NT2/D1 (cell line): ENCODE measurements at regions not wholly inside any gene's neighbourhood (a gene's known extent, or its start where the extent isn't known, plus 50 kb on each side); places are given as distances from the start of the nearest gene placed in this dataset.

ENCODE experiments used
- DNase-seq: peaks from one replicate; pipeline ENCODE4 v3.0.0-alpha.2; 2011; ENCODE audit warnings: low read depth, low spot score
- H3K27me3 ChIP-seq: 2 replicates; pipeline ENCODE4 v1.6.0; 2011; ENCODE audit warnings: mild to moderate bottlenecking; ENCODE audit not compliant: insufficient read length, insufficient read depth
- H3K36me3 ChIP-seq: 2 replicates; pipeline ENCODE4 v1.6.1; 2011; ENCODE audit warnings: mild to moderate bottlenecking, low read length, mixed read lengths; ENCODE audit not compliant: insufficient read depth, insufficient read length
- H3K4me1 ChIP-seq: 2 replicates; pipeline ENCODE4 v1.5.1; 2011; ENCODE audit not compliant: insufficient read depth, insufficient read length
- H3K4me3 ChIP-seq: 2 replicates; pipeline ENCODE4 v1.5.1; 2011; ENCODE audit warnings: low read depth; ENCODE audit not compliant: insufficient read length
- H3K9ac ChIP-seq: 2 replicates; pipeline ENCODE4 v1.6.0; 2011; ENCODE audit warnings: low read depth; ENCODE audit not compliant: insufficient read length
- H3K9me3 ChIP-seq: 2 replicates; pipeline ENCODE4 v1.5.1; 2011; ENCODE audit warnings: mild to moderate bottlenecking, low read length; ENCODE audit not compliant: insufficient read depth
- SUZ12 ChIP-seq: IDR thresholded peaks from 2 replicates; pipeline ENCODE4 v1.6.1; 2011; ENCODE audit not compliant: insufficient read length, insufficient read depth; ENCODE audit errors: extremely low read depth
- YY1 ChIP-seq: IDR thresholded peaks from 2 replicates; pipeline ENCODE4 v1.6.1; 2011; ENCODE audit not compliant: insufficient read length, insufficient read depth
- ZNF274 ChIP-seq: IDR thresholded peaks from 2 replicates; pipeline ENCODE4 v1.6.1; 2011; ENCODE audit warnings: mild to moderate bottlenecking, low read depth, low read length

GRCh38 chr3:31373681-31374080 lies 159.0 kb upstream of the STT3B start:
- H3K9ac ChIP-seq: no peak overlapping the region
- H3K9me3 ChIP-seq: no peaks in the 10 kb centered on the region

GRCh38 chr3:31377045-31377642 lies 155.6 kb upstream of the STT3B start:
- H3K9ac ChIP-seq: no peak overlapping the region
- H3K4me1 ChIP-seq: no peaks in the 10 kb centered on the region
- DNase-seq: no peak
- H3K27me3 ChIP-seq: no peaks in the 10 kb centered on the region
- TF ChIP-seq ZNF274 (no peak), SUZ12 (no peak), YY1 (no peak)
- no peaks in the 10 kb centered on the region for H3K36me3 ChIP-seq
- no peaks in the 10 kb centered on the region for H3K9me3 ChIP-seq
- H3K4me3 ChIP-seq: no peak overlapping the region

More at GRCh38 chr3:31373681-31374080, 159.0 kb upstream of the STT3B start:
- TF ChIP-seq ZNF274 (no peak), SUZ12 (no peak), YY1 (no peak)
- no peak for DNase-seq
- Histone ChIP-seq H3K36me3 (no peaks in the 10 kb centered on the region), H3K4me1 (no peaks in the 10 kb centered on the region), H3K27me3 (no peaks in the 10 kb centered on the region), H3K4me3 (no peak overlapping the region)

DNA sequence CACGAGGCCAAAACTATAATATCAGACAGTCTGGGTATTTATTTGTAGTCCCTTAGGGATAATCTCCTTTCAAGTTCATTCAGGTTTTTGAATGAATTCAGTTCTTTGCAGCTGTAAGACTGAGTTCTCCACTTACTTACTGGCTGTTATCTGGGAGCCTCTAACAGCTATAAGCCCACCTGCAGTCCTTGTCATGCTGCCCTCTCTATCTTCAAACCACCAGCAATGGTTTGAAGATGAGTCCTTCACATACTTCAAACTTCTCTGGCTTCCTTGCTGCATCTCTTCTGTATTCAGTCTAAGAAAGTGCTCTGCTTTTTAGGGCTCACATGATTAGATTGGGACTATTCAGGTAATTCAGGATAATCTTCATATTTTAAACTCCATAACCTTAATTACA lies 154.5 kb upstream of the STT3B start:
- H3K36me3 ChIP-seq: no peaks in the 10 kb centered on the region
- DNase-seq: no peak
- no peak overlapping the region for H3K4me3 ChIP-seq
- H3K4me1 ChIP-seq: no peaks in the 10 kb centered on the region
- H3K9me3 ChIP-seq: no peaks in the 10 kb centered on the region
- no peak for TF ChIP-seq ZNF274
- TF ChIP-seq YY1: no peak
- no peak overlapping the region for H3K9ac ChIP-seq
- no peaks in the 10 kb centered on the region for H3K27me3 ChIP-seq

DNA sequence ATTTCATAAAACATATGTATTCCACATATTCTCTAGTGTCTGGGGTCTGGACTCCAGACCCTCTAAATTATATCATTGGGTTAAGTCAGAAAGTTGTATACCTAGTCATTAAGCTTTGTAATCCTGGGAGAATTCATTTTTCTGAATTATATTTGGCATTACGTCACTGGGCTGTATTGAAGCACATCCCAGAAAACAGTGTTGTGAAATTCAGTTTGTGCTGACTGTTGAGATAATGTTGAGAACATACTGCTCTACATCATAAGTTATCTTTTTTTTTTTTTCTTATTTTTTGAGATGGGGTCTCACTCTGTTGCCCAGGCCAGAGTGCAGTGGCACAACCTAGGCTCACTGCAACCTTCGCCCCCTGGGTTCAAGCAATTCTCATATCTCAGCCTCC lies 153.1 kb upstream of the STT3B start:
- no peaks in the 10 kb centered on the region for H3K36me3 ChIP-seq
- no peak for DNase-seq
- no peaks in the 10 kb centered on the region for H3K27me3 ChIP-seq
- TF ChIP-seq SUZ12 (no peak), ZNF274 (no peak), YY1 (no peak)
- H3K9ac ChIP-seq: no peak overlapping the region
- no peaks in the 10 kb centered on the region for H3K4me1 ChIP-seq
- no peak overlapping the region for H3K4me3 ChIP-seq
- no peaks in the 10 kb centered on the region for H3K9me3 ChIP-seq

DNA sequence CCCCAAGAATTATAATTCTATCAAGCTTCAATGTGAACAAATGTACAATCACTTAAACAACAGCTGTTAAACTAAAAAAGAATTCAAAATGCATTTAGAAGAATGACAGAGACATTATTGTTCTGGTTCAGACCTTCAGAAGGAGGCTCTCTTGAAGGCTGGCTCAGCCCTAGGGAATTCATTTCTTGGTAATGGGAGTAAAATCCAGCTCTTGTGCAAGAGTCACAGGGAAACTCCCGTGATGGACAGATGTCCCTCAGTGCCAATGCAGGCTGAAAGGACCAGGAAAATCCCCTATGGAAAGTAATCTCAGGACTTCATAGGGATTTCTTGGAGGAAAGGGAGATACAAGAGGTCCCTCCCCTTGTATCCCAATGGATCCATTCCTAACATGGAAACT lies 149.9 kb upstream of the STT3B start:
- DNase-seq: no peak
- Histone ChIP-seq H3K9me3 (peaks cover 16% of the 10 kb centered on the region), H3K36me3 (no peaks in the 10 kb centered on the region), H3K9ac (no peak overlapping the region), H3K4me3 (no peak overlapping the region), H3K27me3 (no peaks in the 10 kb centered on the region), H3K4me1 (no peaks in the 10 kb centered on the region)
- no peak for TF ChIP-seq ZNF274
- TF ChIP-seq SUZ12: no peak
- no peak for TF ChIP-seq YY1

- no peak for TF ChIP-seq YY1
- no peak overlapping the region for H3K4me3 ChIP-seq
- H3K9me3 ChIP-seq: peaks cover 16% of the 10 kb centered on the region
- H3K9ac ChIP-seq: no peak overlapping the region
- no peaks in the 10 kb centered on the region for H3K36me3 ChIP-seq
- DNase-seq: no peak
- H3K4me1 ChIP-seq: no peaks in the 10 kb centered on the region
- H3K27me3 ChIP-seq: no peaks in the 10 kb centered on the region
Measured at GRCh38 chr3:31384117-31384516, 148.6 kb upstream of the STT3B start.

- TF ChIP-seq SUZ12: no peak
- TF ChIP-seq ZNF274: no peak
- peaks cover 5% of the 10 kb centered on the region for H3K4me1 ChIP-seq
- no peak for DNase-seq
- H3K36me3 ChIP-seq: no peaks in the 10 kb centered on the region
- peaks cover 16% of the 10 kb centered on the region for H3K9me3 ChIP-seq
- H3K27me3 ChIP-seq: peaks cover 12% of the 10 kb centered on the region
- H3K9ac ChIP-seq: no peak overlapping the region
- no peak overlapping the region for H3K4me3 ChIP-seq
Measured at GRCh38 chr3:31389939-31390338, 142.8 kb upstream of the STT3B start.

- Histone ChIP-seq H3K4me1 (peaks cover 5% of the 10 kb centered on the region), H3K9me3 (peaks cover 16% of the 10 kb centered on the region), H3K36me3 (no peaks in the 10 kb centered on the region), H3K27me3 (peaks cover 12% of the 10 kb centered on the region), H3K4me3 (no peak overlapping the region), H3K9ac (no peak overlapping the region)
- no peak for DNase-seq
- TF ChIP-seq ZNF274 (no peak), YY1 (no peak)
Measured at GRCh38 chr3:31390466-31390865, 142.3 kb upstream of the STT3B start.
